GM23338 (cell line): ENCODE measurements at regions not wholly inside any gene's neighbourhood (a gene's known extent, or its start where the extent isn't known, plus 50 kb on each side); places are given as distances from the start of the nearest gene placed in this dataset.

Experiments used
- ATAC-seq: fragments of 200-7000 bp; cut with Tn5 transposase; 3 replicates; pipeline ENCODE4 v1.9.1; 2020
- DNase-seq: peaks from one replicate; pipeline ENCODE4 v3.0.0-alpha.2; 2015; ENCODE audit warnings: low spot score
- H2AFZ ChIP-seq: fragments of 200-600 bp; sonication (generic); 2 replicates; pipeline ENCODE4 v1.8.0; 2016; ENCODE audit warnings: antibody characterized with exemption, mild to moderate bottlenecking, moderate library complexity
- H3F3A ChIP-seq: fragments of 200-600 bp; sonication (generic); replicated peaks from 2 replicates; pipeline ENCODE4 v1.8.0; 2017; ENCODE audit warnings: antibody characterized with exemption, mixed run types, low read depth
- H3K27ac ChIP-seq: fragments of 200-600 bp; sonication (generic); 2 replicates; pipeline ENCODE4 v1.6.1; 2016; ENCODE audit warnings: low read depth
- H3K27me3 ChIP-seq: fragments of 200-600 bp; sonication (generic); 2 replicates; pipeline ENCODE4 v1.8.0; 2016; ENCODE audit warnings: mild to moderate bottlenecking, mixed run types, moderate library complexity; ENCODE audit not compliant: insufficient read depth
- H3K36me3 ChIP-seq: fragments of 200-600 bp; sonication (generic); 2 replicates; pipeline ENCODE4 v1.8.0; 2016; ENCODE audit warnings: mild to moderate bottlenecking; ENCODE audit not compliant: insufficient read depth
- H3K4me1 ChIP-seq: fragments of 200-600 bp; sonication (generic); 2 replicates; pipeline ENCODE4 v1.8.0; 2016; ENCODE audit warnings: mild to moderate bottlenecking, moderate library complexity; ENCODE audit not compliant: insufficient read depth
- H3K4me2 ChIP-seq: fragments of 200-600 bp; sonication (generic); 2 replicates; pipeline ENCODE4 v1.7.1; 2017; ENCODE audit warnings: mixed run types
- H3K4me3 ChIP-seq: fragments of 200-600 bp; sonication (generic); 2 replicates; pipeline ENCODE4 v1.6.1; 2016; ENCODE audit warnings: mixed run types
- H3K79me2 ChIP-seq: fragments of 200-600 bp; sonication (generic); replicated peaks from 2 replicates; pipeline ENCODE4 v1.8.0; 2017; ENCODE audit warnings: mild to moderate bottlenecking; ENCODE audit not compliant: insufficient read depth
- H3K9me2 ChIP-seq: fragments of 200-600 bp; sonication (generic); 2 replicates; pipeline ENCODE4 v1.8.0; 2017; ENCODE audit not compliant: insufficient read depth
- H4K20me1 ChIP-seq: fragments of 200-600 bp; sonication (generic); replicated peaks from 2 replicates; pipeline ENCODE4 v1.8.0; 2017; ENCODE audit warnings: mild to moderate bottlenecking; ENCODE audit not compliant: insufficient read depth
- H3K27ac Mint-ChIP-seq: 2 replicates; pipeline ENCODE4 v1.8.0; 2020; ENCODE audit warnings: inconsistent platforms, mild to moderate bottlenecking, moderate library complexity, mixed read lengths
- H3K27me3 Mint-ChIP-seq: 3 replicates; pipeline ENCODE4 v1.8.0; 2022; ENCODE audit warnings: low read depth, mild to moderate bottlenecking, moderate library complexity, mixed read lengths, inconsistent platforms; ENCODE audit not compliant: insufficient read depth, poor library complexity
- H3K36me3 Mint-ChIP-seq: 3 replicates; pipeline ENCODE4 v1.8.0; 2021; ENCODE audit warnings: low read depth, mild to moderate bottlenecking, inconsistent platforms, moderate library complexity, mixed read lengths
- H3K4me1 Mint-ChIP-seq: 3 replicates; pipeline ENCODE4 v1.8.0; 2020; ENCODE audit warnings: mild to moderate bottlenecking, inconsistent platforms, mixed read lengths
- H3K4me3 Mint-ChIP-seq: 3 replicates; pipeline ENCODE4 v1.8.0; 2021; ENCODE audit warnings: moderate library complexity, mild to moderate bottlenecking, inconsistent platforms, mixed read lengths
- H3K9me3 Mint-ChIP-seq: 3 replicates; pipeline ENCODE4 v1.8.0; 2020; ENCODE audit warnings: moderate library complexity, mild to moderate bottlenecking, inconsistent platforms, mixed read lengths
- CREB1 ChIP-seq: fragments of 250-450 bp; sonication (Bioruptor Pico); IDR thresholded peaks from 2 replicates; pipeline ENCODE4 v1.5.0; 2020; ENCODE audit warnings: low read depth, mild to moderate bottlenecking, moderate library complexity
- CTCF ChIP-seq, 2 experiments: fragments of 200-600 bp in 1 of 2; sonication (generic) in 1 of 2; conservative IDR thresholded peaks; 2 replicates each; pipeline versions ENCODE4 v1.5.1 to v1.6.1; 2016 to 2017; ENCODE audit warnings: antibody characterized with exemption in 2 of 2, low read depth in 2 of 2, mild to moderate bottlenecking in 2 of 2, moderate library complexity in 1 of 2
- ETS1 ChIP-seq: IDR thresholded peaks from 2 replicates; pipeline ENCODE4 v1.6.1; 2016; ENCODE audit warnings: antibody characterized with exemption
- EZH2 ChIP-seq: fragments of 200-600 bp; sonication (generic); IDR thresholded peaks from one replicate; pipeline ENCODE4 v1.8.0; 2017; ENCODE audit warnings: antibody characterized with exemption, mild to moderate bottlenecking, low read depth; ENCODE audit not compliant: unreplicated experiment
- EZH2phosphoT487 ChIP-seq: fragments of 200-600 bp; sonication (generic); IDR thresholded peaks from one replicate; pipeline ENCODE4 v1.8.1; 2018; ENCODE audit warnings: antibody characterized with exemption; ENCODE audit not compliant: unreplicated experiment
- JUNB ChIP-seq: IDR thresholded peaks from one replicate; pipeline ENCODE4 v1.6.1; 2016; ENCODE audit warnings: antibody characterized with exemption; ENCODE audit not compliant: unreplicated experiment
- NANOG ChIP-seq: IDR thresholded peaks from 2 replicates; pipeline ENCODE4 v1.6.1; 2016; ENCODE audit warnings: antibody characterized with exemption, borderline replicate concordance
- POLR2AphosphoS5 ChIP-seq: IDR thresholded peaks from 2 replicates; pipeline ENCODE4 v1.6.1; 2016; ENCODE audit warnings: antibody characterized with exemption, low read depth
- REST ChIP-seq: IDR thresholded peaks from one replicate; pipeline ENCODE4 v1.6.1; 2018; ENCODE audit warnings: antibody characterized with exemption; ENCODE audit not compliant: unreplicated experiment
- STAT1 ChIP-seq: IDR thresholded peaks from one replicate; pipeline ENCODE4 v1.6.1; 2016; ENCODE audit warnings: antibody characterized with exemption; ENCODE audit not compliant: unreplicated experiment
- ZNF114 ChIP-seq: fragments of 250-450 bp; sonication (Bioruptor Pico); IDR thresholded peaks from 2 replicates; pipeline ENCODE4 v1.5.0; 2020; ENCODE audit warnings: mild to moderate bottlenecking, moderate library complexity
- ZNF331 ChIP-seq: fragments of 250-450 bp; sonication (Bioruptor Pico); IDR thresholded peaks from 2 replicates; pipeline ENCODE4 v1.5.0; 2020; ENCODE audit warnings: low read depth, mild to moderate bottlenecking, moderate library complexity

- H4K20me1 ChIP-seq, result no peaks in the 10 kb centered on the region
- H3K4me2 ChIP-seq, result no peak overlapping the region
- H3K27me3 ChIP-seq, result no peaks in the 10 kb centered on the region
- TF ChIP-seq JUNB, result no peak
- no peak for TF ChIP-seq POLR2AphosphoS5
- TF ChIP-seq NANOG, result no peak
- no peak for TF ChIP-seq EZH2
- TF ChIP-seq REST, result no peak
- TF ChIP-seq STAT1, result no peak
- no peak for TF ChIP-seq ETS1
- no peak for TF ChIP-seq EZH2phosphoT487
- TF ChIP-seq ZNF114 (CRISPR knock-in tag), result no peak
- no peak for TF ChIP-seq ZNF331 (CRISPR knock-in tag)
- TF ChIP-seq CTCF (conservative IDR thresholded peaks at IDR 0.05; ENCODE audit: low read depth in 2 of 2), result no peak
- TF ChIP-seq CREB1 (CRISPR knock-in tag), result no peak
- Mint-ChIP-seq H3K36me3 (no peaks in the 10 kb centered on the region), H3K27me3 (no peaks in the 10 kb centered on the region), H3K27ac (no peak overlapping the region), H3K4me3 (no peak overlapping the region), H3K9me3 (no peaks in the 10 kb centered on the region), H3K4me1 (peaks cover 11% of the 10 kb centered on the region; the same call in 2 of the 3 replicates)
- no peaks in the 10 kb centered on the region for H3K9me2 ChIP-seq
- H3F3A ChIP-seq, result no peaks in the 10 kb centered on the region
- ATAC-seq (no peak), DNase-seq (no peak)
- H3K4me1 ChIP-seq, result no peaks in the 10 kb centered on the region
- H3K4me3 ChIP-seq, result no peak overlapping the region
- H3K79me2 ChIP-seq, result no peaks in the 10 kb centered on the region
- no peaks in the 10 kb centered on the region for H3K36me3 ChIP-seq
- no peak overlapping the region for H3K27ac ChIP-seq
- no peak overlapping the region for H2AFZ ChIP-seq
Observed at GRCh38 chrX:111013778-111014455, 82.1 kb upstream of the PAK3 start.
